Adrenal gland (tissue), 5 donors: ENCODE measurements at regions not wholly inside any gene's neighbourhood (a gene's known extent, or its start where the extent isn't known, plus 50 kb on each side); places are given as distances from the start of the nearest gene placed in this dataset.

ENCODE experiments used
- POLR2A ChIP-seq, 2 donors: fragments of 450-650 bp; IDR thresholded peaks; one replicate each; pipeline ENCODE4 v1.6.1; 2017; ENCODE audit warnings: antibody characterized with exemption in 2 of 2, mild to moderate bottlenecking in 2 of 2, moderate library complexity in 1 of 2
- TF ChIP-seq, protein P1 (sequence below), 6 experiments: fragments of 450-650 bp in 4 of 6; fragments of 200-600 bp in 2 of 6; sonication (generic) in 1 of 6; IDR thresholded peaks; 1 replicate in 5 of 6; 2 replicates in 1 of 6; pipeline versions ENCODE4 v1.5.1 to v1.8.0; 2016 to 2021; ENCODE audit warnings: antibody characterized with exemption in 6 of 6, mild to moderate bottlenecking in 2 of 6, moderate library complexity in 1 of 6
- donor health status: DM: no; HTN: no; CAD: no.

DNA sequence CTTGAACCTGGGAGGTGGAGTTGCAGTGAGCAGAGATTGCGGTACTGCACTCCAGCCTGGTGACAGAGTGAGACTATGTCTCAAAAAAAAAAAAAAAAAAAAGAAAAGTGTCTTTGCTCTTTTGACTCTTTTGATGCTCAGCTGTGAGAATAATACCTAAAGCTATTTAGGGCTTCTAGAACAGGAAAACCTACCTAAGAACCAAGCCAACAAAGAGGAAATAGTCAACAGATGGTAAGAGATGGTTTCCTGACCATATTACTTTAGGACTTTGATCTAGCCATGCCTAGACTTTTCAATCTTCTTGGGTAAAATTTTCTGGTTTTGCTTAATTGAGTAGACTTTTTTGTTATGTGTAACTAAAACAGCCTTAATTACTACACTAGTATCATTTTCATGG is 508.1 kb downstream of the EPHA7 start:
- TF ChIP-seq, protein P1, sequence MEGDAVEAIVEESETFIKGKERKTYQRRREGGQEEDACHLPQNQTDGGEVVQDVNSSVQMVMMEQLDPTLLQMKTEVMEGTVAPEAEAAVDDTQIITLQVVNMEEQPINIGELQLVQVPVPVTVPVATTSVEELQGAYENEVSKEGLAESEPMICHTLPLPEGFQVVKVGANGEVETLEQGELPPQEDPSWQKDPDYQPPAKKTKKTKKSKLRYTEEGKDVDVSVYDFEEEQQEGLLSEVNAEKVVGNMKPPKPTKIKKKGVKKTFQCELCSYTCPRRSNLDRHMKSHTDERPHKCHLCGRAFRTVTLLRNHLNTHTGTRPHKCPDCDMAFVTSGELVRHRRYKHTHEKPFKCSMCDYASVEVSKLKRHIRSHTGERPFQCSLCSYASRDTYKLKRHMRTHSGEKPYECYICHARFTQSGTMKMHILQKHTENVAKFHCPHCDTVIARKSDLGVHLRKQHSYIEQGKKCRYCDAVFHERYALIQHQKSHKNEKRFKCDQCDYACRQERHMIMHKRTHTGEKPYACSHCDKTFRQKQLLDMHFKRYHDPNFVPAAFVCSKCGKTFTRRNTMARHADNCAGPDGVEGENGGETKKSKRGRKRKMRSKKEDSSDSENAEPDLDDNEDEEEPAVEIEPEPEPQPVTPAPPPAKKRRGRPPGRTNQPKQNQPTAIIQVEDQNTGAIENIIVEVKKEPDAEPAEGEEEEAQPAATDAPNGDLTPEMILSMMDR (IDR thresholded peaks at IDR 0.05): no peak
- no peak for TF ChIP-seq POLR2A (IDR thresholded peaks at IDR 0.05)
